ENCODE measurements at regions not wholly inside any gene's neighbourhood (a gene's known extent, or its start where the extent isn't known, plus 50 kb on each side); places are given as distances from the start of the nearest gene placed in this dataset.

GRCh38 chr10:71042216-71042615 lies 153.9 kb upstream of the PCBD1 start:
- no peak overlapping the region for H3K27ac ChIP-seq (ENCODE audit: low read length)
- H3K4me3 ChIP-seq (ENCODE audit: low read length) = no peak overlapping the region
- H3K36me3 ChIP-seq (ENCODE audit: control insufficient read depth, insufficient read depth, low read length) = no peaks in the 10 kb centered on the region
- H3K4me1 ChIP-seq (ENCODE audit: control insufficient read depth, insufficient read depth, low read length) = peaks cover 6% of the 10 kb centered on the region
- no peaks in the 10 kb centered on the region for H3K9me3 ChIP-seq (replicated peaks; ENCODE audit: control insufficient read depth, low read depth, low read length)
- 25% methylated on average over 2 of the region's 4 CpGs for WGBS (ENCODE audit: insufficient coverage)
- DNase-seq = no peak
- H3K27me3 ChIP-seq (ENCODE audit: control insufficient read depth, insufficient read depth, low read length) = peaks cover 14% of the 10 kb centered on the region

DNA sequence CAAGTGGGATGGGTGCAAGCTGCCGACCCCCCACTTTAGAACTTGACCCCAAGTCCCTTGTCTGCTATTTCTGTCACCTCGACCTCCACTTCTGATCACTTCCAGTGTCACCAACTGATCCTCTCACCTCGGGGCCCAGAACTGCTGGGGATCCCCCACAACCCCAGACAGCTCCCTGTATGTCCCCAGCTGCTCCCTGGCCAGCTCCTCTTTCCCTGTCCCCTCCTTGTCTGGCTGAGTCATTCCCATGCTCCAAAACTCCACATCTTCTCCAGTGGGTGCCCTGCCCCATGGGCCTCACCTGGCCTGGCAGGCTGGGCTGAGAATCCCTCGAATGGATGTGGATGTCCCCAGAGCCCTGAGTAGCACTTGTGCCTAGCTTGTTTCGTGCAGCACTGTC lies 154.3 kb upstream of the PCBD1 start:
- WGBS (ENCODE audit: insufficient coverage) = 69% methylated on average over 5 of the region's 5 CpGs
- no peak for DNase-seq

DNA sequence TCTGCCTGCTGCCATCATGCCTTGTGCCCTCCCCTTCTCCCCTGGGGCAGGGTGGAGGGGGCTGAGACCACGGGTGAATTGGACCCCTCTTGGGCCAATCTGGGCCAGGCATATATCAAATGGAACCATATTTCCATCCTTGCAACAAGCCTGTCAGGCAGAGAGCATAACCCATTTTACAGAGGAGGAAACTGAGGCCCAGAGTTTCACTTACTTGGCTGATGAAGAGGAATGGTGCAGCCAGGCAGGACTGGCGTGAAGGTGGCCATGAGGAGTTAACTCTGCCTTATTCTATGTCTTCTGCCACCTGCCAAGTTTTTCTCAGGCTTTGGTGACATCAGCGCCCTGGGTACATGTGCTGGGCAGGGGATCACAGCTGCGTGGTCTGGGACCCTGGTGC lies 155.5 kb upstream of the PCBD1 start:
- 94% methylated on average over 2 of the region's 4 CpGs for WGBS (ENCODE audit: insufficient coverage)
- DNase-seq = no peak

More for the DNA sequence above, 154.3 kb upstream of the PCBD1 start:
- no peaks in the 10 kb centered on the region for H3K36me3 ChIP-seq (ENCODE audit: control insufficient read depth, insufficient read depth, low read length)
- H3K4me1 ChIP-seq (ENCODE audit: control insufficient read depth, insufficient read depth, low read length) = peaks cover 6% of the 10 kb centered on the region
- H3K27me3 ChIP-seq (ENCODE audit: control insufficient read depth, insufficient read depth, low read length) = peaks cover 14% of the 10 kb centered on the region
- H3K4me3 ChIP-seq (ENCODE audit: low read length) = no peak overlapping the region
- H3K9me3 ChIP-seq (replicated peaks; ENCODE audit: control insufficient read depth, low read depth, low read length) = no peaks in the 10 kb centered on the region
- no peak overlapping the region for H3K27ac ChIP-seq (ENCODE audit: low read length)

DNA sequence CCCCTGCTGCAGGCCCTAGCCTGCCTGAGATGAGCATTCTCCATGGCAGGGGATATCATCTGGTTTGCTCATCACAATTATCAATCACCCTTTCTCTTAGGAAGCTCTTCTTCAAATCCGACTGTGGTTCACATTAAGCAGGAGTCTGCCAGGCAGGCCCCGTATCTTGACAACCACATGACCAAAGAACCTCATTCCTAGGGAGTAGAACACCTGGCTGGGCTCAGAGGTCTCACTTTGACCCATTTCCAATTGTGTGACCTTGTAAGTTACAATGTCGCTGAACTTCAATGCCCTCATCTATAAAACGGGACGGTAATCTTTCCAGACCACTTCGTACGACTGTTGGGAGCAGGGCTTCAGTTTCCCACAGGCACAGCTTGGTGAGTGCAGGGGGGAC lies 156.4 kb upstream of the PCBD1 start:
- H3K4me1 ChIP-seq (ENCODE audit: control insufficient read depth, insufficient read depth, low read length) = peaks cover 15% of the 10 kb centered on the region
- H3K27ac ChIP-seq (ENCODE audit: low read length) = no peak overlapping the region
- WGBS (ENCODE audit: insufficient coverage) = 40% methylated on average over 7 of the region's 7 CpGs
- no peaks in the 10 kb centered on the region for H3K36me3 ChIP-seq (ENCODE audit: control insufficient read depth, insufficient read depth, low read length)
- peaks cover 12% of the 10 kb centered on the region for H3K27me3 ChIP-seq (ENCODE audit: control insufficient read depth, insufficient read depth, low read length)
- H3K9me3 ChIP-seq (replicated peaks; ENCODE audit: control insufficient read depth, low read depth, low read length) = no peaks in the 10 kb centered on the region
- DNase-seq = no peak
- H3K4me3 ChIP-seq (ENCODE audit: low read length) = no peak overlapping the region

More for the DNA sequence above, 155.5 kb upstream of the PCBD1 start:
- Histone ChIP-seq H3K4me1 (ENCODE audit: control insufficient read depth, insufficient read depth, low read length) (peaks cover 10% of the 10 kb centered on the region), H3K27me3 (ENCODE audit: control insufficient read depth, insufficient read depth, low read length) (peaks cover 14% of the 10 kb centered on the region), H3K36me3 (ENCODE audit: control insufficient read depth, insufficient read depth, low read length) (no peaks in the 10 kb centered on the region), H3K27ac (ENCODE audit: low read length) (no peak overlapping the region), H3K4me3 (ENCODE audit: low read length) (no peak overlapping the region), H3K9me3 (replicated peaks; ENCODE audit: control insufficient read depth, low read depth, low read length) (no peaks in the 10 kb centered on the region)

DNA sequence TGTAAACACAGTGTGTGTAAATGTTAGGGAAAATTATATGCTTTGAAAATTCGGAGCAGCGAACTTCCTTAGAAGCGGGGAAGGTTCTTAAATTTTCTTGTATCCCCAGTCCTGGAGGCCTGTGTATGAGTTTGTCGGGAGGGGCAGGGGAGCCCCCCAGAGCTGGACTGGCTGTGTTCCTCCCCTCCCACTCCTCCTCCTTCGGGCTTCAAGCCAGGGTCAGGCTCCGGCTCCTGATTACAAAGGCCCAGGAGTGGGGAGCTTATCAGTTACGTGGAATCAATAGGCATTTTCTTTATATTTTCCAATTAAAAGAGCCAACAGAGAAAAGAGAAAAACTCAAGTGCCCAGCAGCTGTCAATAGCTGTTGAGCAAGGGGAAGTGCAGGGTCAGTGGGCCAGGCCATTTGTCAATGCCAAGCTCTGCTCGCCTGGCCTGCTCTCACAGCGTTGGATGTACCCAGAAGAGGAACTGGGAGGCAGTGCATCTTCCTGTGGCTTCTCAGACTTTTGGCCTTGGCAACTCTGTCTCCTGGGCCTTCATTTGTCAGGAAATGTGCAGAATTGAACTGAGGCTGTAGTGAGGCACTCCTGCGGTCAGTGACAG lies 156.9 kb upstream of the PCBD1 start:
- H3K4me3 ChIP-seq (ENCODE audit: low read length) = no peak overlapping the region
- WGBS (ENCODE audit: insufficient coverage) = 37% methylated on average over 4 of the region's 10 CpGs
- H3K27ac ChIP-seq (ENCODE audit: low read length) = no peak overlapping the region
- no peaks in the 10 kb centered on the region for H3K36me3 ChIP-seq (ENCODE audit: control insufficient read depth, insufficient read depth, low read length)
- peaks cover 12% of the 10 kb centered on the region for H3K27me3 ChIP-seq (ENCODE audit: control insufficient read depth, insufficient read depth, low read length)
- H3K9me3 ChIP-seq (replicated peaks; ENCODE audit: control insufficient read depth, low read depth, low read length) = no peaks in the 10 kb centered on the region
- peaks cover 15% of the 10 kb centered on the region for H3K4me1 ChIP-seq (ENCODE audit: control insufficient read depth, insufficient read depth, low read length)
- DNase-seq = peak; percentile 44

DNA sequence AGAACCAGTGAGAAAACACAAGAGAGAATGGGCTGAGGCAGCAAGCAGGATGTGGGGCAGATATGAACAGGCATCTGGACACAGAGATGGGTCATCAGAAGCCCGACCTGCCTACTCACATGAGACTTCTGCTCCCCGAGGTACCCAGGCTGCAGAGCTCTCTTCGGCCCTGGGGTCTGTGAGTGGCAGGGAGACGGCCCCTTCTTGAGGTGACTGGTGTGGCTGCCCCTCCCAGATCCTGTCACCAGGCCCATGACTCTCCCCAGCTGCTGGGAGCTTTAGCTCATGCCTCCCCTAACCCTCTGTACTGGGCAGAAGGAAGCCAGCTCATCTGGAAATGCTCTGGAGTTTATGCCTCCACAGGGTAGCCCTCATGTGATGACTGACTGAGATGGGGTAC lies 157.6 kb upstream of the PCBD1 start:
- WGBS (ENCODE audit: insufficient coverage) = no CpG with 5 or more reads among the region's 4 CpGs
- DNase-seq = no peak

GRCh38 chr10:71046747-71047146 lies 158.4 kb upstream of the PCBD1 start:
- no peak overlapping the region for H3K4me3 ChIP-seq (ENCODE audit: low read length)
- WGBS (ENCODE audit: insufficient coverage) = 85% methylated on average over 4 of the region's 5 CpGs
- peaks cover 15% of the 10 kb centered on the region for H3K4me1 ChIP-seq (ENCODE audit: control insufficient read depth, insufficient read depth, low read length)
- H3K9me3 ChIP-seq (replicated peaks; ENCODE audit: control insufficient read depth, low read depth, low read length) = no peaks in the 10 kb centered on the region
- peaks cover 12% of the 10 kb centered on the region for H3K27me3 ChIP-seq (ENCODE audit: control insufficient read depth, insufficient read depth, low read length)
- no peak for DNase-seq
- H3K36me3 ChIP-seq (ENCODE audit: control insufficient read depth, insufficient read depth, low read length) = no peaks in the 10 kb centered on the region
- H3K27ac ChIP-seq (ENCODE audit: low read length) = no peak overlapping the region

More for the DNA sequence above, 157.6 kb upstream of the PCBD1 start:
- Histone ChIP-seq H3K4me3 (ENCODE audit: low read length) (no peak overlapping the region), H3K4me1 (ENCODE audit: control insufficient read depth, insufficient read depth, low read length) (peaks cover 15% of the 10 kb centered on the region), H3K36me3 (ENCODE audit: control insufficient read depth, insufficient read depth, low read length) (no peaks in the 10 kb centered on the region), H3K27ac (ENCODE audit: low read length) (no peak overlapping the region), H3K27me3 (ENCODE audit: control insufficient read depth, insufficient read depth, low read length) (peaks cover 12% of the 10 kb centered on the region), H3K9me3 (replicated peaks; ENCODE audit: control insufficient read depth, low read depth, low read length) (no peaks in the 10 kb centered on the region)

- Histone ChIP-seq H3K4me1 (ENCODE audit: control insufficient read depth, insufficient read depth, low read length) (peaks cover 15% of the 10 kb centered on the region), H3K4me3 (ENCODE audit: low read length) (no peak overlapping the region), H3K27ac (ENCODE audit: low read length) (no peak overlapping the region), H3K27me3 (ENCODE audit: control insufficient read depth, insufficient read depth, low read length) (peaks cover 6% of the 10 kb centered on the region), H3K36me3 (ENCODE audit: control insufficient read depth, insufficient read depth, low read length) (no peaks in the 10 kb centered on the region), H3K9me3 (replicated peaks; ENCODE audit: control insufficient read depth, low read depth, low read length) (no peaks in the 10 kb centered on the region)
- DNase-seq = no peak
- WGBS (ENCODE audit: insufficient coverage) = 77% methylated on average over 6 of the region's 6 CpGs
Measured at GRCh38 chr10:71048971-71049615, 160.7 kb upstream of the PCBD1 start.

- Histone ChIP-seq H3K27me3 (ENCODE audit: control insufficient read depth, insufficient read depth, low read length) (peaks cover 6% of the 10 kb centered on the region), H3K36me3 (ENCODE audit: control insufficient read depth, insufficient read depth, low read length) (no peaks in the 10 kb centered on the region), H3K4me3 (ENCODE audit: low read length) (no peak overlapping the region), H3K27ac (ENCODE audit: low read length) (no peak overlapping the region), H3K9me3 (replicated peaks; ENCODE audit: control insufficient read depth, low read depth, low read length) (no peaks in the 10 kb centered on the region), H3K4me1 (ENCODE audit: control insufficient read depth, insufficient read depth, low read length) (peaks cover 15% of the 10 kb centered on the region)
- no peak for DNase-seq
- WGBS (ENCODE audit: insufficient coverage) = 80% methylated on average over 2 of the region's 6 CpGs
Measured at GRCh38 chr10:71049994-71050393, 161.6 kb upstream of the PCBD1 start.

- Histone ChIP-seq H3K4me1 (ENCODE audit: control insufficient read depth, insufficient read depth, low read length) (peaks cover 9% of the 10 kb centered on the region), H3K36me3 (ENCODE audit: control insufficient read depth, insufficient read depth, low read length) (no peaks in the 10 kb centered on the region), H3K9me3 (replicated peaks; ENCODE audit: control insufficient read depth, low read depth, low read length) (no peaks in the 10 kb centered on the region), H3K27ac (ENCODE audit: low read length) (no peak overlapping the region), H3K4me3 (ENCODE audit: low read length) (no peak overlapping the region), H3K27me3 (ENCODE audit: control insufficient read depth, insufficient read depth, low read length) (peaks cover 6% of the 10 kb centered on the region)
- DNase-seq = no peak
- 68% methylated on average over 9 of the region's 9 CpGs for WGBS (ENCODE audit: insufficient coverage)
Measured at GRCh38 chr10:71052076-71052660, 160.2 kb upstream of the UNC5B start.
